Fibroblast of mammary gland (primary cell): ENCODE measurements at regions not wholly inside any gene's neighbourhood (a gene's known extent, or its start where the extent isn't known, plus 50 kb on each side); places are given as distances from the start of the nearest gene placed in this dataset.
A peak's percentile ranks its signal among the peaks of the same experiment; 100 is the strongest.

Experiments
- DNase-seq: peaks from one replicate; pipeline ENCODE4 v3.0.0-alpha.2; 2010; ENCODE audit warnings: low read depth
- H3K4me3 ChIP-seq: 2 replicates; pipeline ENCODE4 v1.5.1; 2011; ENCODE audit warnings: low read depth, mild to moderate bottlenecking, low read length, moderate library complexity; ENCODE audit not compliant: control insufficient read depth
- TF ChIP-seq, protein P1 (sequence below): conservative IDR thresholded peaks from 2 replicates; pipeline ENCODE4 v1.5.1; 2011; ENCODE audit warnings: low read depth, low read length, inconsistent platforms; ENCODE audit not compliant: control insufficient read depth, insufficient read depth

DNA sequence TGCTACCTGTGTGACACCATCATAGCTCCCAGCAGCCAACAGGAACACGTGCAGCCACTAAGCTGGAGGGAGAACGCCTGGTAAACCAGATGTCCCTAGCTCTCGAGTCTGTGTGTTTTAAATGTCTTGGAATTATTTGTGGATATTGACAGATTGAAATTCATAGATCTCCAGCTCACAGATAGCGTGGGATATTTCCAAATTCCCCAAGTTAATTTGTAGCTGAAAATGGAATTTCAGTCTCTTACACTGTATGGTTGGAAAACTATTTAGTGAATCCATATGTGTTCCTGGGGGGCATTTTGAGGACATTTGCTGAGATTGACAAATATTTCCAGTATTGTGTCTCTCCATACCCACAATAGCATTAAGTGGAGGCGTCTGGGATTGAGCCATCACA is 618.6 kb upstream of the TMEM132C start:
- DNase-seq = no peak
- H3K4me3 ChIP-seq = no peak overlapping the region
- TF ChIP-seq, protein P1, sequence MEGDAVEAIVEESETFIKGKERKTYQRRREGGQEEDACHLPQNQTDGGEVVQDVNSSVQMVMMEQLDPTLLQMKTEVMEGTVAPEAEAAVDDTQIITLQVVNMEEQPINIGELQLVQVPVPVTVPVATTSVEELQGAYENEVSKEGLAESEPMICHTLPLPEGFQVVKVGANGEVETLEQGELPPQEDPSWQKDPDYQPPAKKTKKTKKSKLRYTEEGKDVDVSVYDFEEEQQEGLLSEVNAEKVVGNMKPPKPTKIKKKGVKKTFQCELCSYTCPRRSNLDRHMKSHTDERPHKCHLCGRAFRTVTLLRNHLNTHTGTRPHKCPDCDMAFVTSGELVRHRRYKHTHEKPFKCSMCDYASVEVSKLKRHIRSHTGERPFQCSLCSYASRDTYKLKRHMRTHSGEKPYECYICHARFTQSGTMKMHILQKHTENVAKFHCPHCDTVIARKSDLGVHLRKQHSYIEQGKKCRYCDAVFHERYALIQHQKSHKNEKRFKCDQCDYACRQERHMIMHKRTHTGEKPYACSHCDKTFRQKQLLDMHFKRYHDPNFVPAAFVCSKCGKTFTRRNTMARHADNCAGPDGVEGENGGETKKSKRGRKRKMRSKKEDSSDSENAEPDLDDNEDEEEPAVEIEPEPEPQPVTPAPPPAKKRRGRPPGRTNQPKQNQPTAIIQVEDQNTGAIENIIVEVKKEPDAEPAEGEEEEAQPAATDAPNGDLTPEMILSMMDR = no peak

DNA sequence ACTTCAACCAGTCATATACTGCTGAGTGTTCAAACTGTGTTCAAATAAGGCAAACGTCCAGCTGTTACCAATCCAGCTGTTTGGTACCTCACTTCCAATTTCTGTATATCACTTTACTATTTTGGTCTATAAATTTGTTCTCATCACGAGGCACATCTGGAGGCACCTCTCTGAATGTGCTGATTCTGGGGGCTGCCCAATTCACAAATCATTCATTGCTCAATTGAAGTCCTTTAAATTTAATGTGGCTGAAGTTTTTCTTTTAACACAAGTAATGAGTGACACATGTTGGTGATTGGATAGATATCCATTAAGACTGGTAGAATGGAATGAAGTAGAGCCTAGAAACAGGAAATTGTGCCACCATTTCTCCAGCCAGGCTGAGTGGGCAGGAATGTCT is 617.0 kb upstream of the TMEM132C start:
- TF ChIP-seq, protein P1 = no peak
- no peak for DNase-seq
- no peak overlapping the region for H3K4me3 ChIP-seq

DNA sequence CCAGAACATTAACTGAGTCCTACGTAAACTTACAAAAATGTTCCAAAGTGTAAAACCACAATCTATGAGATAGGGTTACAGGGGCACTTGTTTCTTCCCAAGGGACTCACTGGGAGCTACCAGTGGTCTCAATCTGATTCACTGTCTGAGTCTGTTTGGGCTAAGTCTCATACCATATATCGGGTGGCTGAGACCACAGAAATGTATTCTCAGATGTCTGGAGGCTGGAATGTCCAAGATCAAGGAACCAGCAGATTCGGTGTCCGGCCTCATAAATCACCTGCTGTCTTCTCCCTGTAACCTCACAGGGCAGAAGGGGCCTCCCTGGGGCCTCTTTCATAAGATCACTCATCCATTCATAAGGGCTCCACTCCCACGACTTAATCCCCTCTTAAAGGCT is 616.3 kb upstream of the TMEM132C start:
- DNase-seq = no peak
- H3K4me3 ChIP-seq = no peak overlapping the region
- TF ChIP-seq, protein P1 = no peak

DNA sequence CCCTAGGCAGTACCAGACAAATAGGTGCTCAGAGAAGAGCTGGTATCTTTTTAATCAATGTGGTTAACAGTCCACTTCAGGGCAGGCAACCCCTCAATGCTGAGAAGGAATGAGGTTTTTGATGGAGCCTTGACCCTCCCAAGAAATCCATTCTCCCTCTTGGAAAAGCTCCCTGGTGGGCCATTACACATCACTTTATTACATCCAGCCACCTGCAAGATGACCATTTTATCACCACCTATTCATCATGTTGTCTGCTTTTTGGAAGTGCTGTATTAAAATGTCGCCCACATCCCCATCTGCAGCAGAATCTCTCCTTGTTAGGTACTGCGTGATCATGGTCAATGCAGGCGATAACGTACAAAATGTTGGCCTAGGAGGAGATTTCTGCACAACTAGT is 614.7 kb upstream of the TMEM132C start:
- TF ChIP-seq, protein P1 = no peak
- DNase-seq = no peak
- H3K4me3 ChIP-seq = no peak overlapping the region

DNA sequence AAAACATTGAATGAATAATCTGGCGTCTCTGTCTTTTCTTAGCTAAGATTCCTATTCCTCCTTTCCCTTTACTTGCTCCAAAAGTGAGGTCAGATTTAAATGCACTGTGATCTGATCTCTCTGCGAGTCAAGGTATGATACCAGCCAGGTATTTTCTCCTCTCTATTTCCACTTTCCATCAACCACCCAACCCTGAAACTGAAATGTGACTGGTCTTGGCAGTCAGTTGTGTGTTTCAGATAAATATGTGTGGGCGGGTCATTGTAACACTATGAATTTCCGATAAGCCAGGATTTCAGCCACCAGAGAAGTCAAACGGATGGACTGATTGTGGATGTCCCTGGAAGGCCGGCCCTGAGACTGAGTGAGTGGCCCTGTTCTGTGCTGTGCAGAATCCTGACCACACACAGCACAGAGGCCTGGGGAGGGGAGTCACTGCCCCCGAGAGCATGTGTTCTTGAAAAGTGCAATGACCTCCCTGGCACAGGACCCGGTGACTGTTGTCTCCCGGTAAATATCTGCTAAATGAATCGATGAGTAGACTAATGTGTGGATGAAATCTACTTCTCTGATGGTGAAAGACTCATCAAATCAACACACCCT is 612.5 kb upstream of the TMEM132C start:
- TF ChIP-seq, protein P1 = no peak
- DNase-seq = no peak
- H3K4me3 ChIP-seq = no peak overlapping the region

DNA sequence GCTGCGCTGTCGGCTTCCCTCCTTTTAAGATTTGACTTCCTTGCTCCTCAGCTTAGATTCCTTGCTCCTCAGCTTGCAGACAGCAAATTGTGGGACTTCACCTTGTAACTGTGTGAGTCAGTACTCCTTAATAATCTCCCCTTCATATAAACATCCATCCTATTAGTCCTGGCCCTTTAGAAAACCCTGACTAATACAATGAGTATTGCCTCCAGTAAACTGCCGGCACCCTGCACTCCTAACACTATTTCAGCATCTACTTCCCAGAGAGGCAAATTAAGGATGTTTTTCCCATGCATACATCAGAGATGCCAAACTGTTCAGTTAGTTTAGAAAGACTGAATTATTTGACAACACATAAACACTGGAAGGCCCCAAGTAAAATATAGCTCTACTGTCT is 611.3 kb upstream of the TMEM132C start:
- DNase-seq = peak; percentile 63
- TF ChIP-seq, protein P1 = no peak
- H3K4me3 ChIP-seq = no peak overlapping the region

DNA sequence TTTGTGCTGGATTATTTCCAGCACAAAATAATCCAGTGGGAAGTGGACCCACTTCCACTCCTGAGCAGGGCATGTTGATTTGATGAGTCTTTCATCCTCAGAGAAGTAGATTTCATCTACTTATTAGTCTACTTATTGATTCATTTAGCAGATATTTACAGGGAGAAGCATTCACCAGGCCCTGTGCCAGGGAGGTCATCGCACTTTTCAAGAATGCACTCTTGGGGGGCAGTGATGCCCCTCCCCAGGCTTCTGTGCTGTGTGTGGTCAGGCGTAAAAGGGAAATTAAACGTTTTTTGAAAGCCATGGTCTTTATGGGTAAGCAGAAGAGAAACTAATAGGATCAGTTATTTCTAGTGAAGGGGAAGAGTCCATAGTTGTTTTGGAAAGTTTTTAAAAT is 610.7 kb upstream of the TMEM132C start:
- no peak for DNase-seq
- H3K4me3 ChIP-seq = no peak overlapping the region
- TF ChIP-seq, protein P1 = no peak
